T-cell (primary cell): ENCODE measurements at regions not wholly inside any gene's neighbourhood (a gene's known extent, or its start where the extent isn't known, plus 50 kb on each side); places are given as distances from the start of the nearest gene placed in this dataset.
"Not testable (repeated sequence)": the region's sequence is repeated elsewhere in the genome, so short reads cannot be mapped to it uniquely, and the experiment has no call there.

Experiments
- ATAC-seq, 4 experiments: fragments of 200-7000 bp in 3 of 4; fragments of 150-1000 bp in 1 of 4; cut with Tn5 transposase; replicated peaks in 1 of 4; 1 replicate in 3 of 4; 2 replicates in 1 of 4; pipeline ENCODE4 v1.10.0; 2021; ENCODE audit warnings: moderate library complexity in 3 of 4, mild to moderate bottlenecking in 2 of 4, moderate number of reproducible peaks in 1 of 4
- CTCF ChIA-PET, 2 donors: fragments of 300-600 bp; sonication (Branson Sonifier 250); formaldehyde crosslinking; loops; one replicate each; lab custom pipeline; 2022; ENCODE audit warnings: antibody characterized with exemption in 2 of 2; lab: Charles Lee
- POLR2A ChIA-PET, 2 donors: fragments of 300-600 bp; sonication (Branson Sonifier 250); formaldehyde crosslinking; loops; one replicate each; lab custom pipeline; 2022; ENCODE audit warnings: antibody characterized with exemption in 2 of 2; lab: Charles Lee
- DNase-seq, 35 experiments: peaks; one replicate each; pipeline versions ENCODE4 v3.0.0 to v3.0.0-alpha.2; 2013 to 2023
- H3K27ac ChIP-seq: one replicate; pipeline ENCODE4 v1.5.1; 2013; ENCODE audit warnings: low read length
- H3K27me3 ChIP-seq, 2 experiments: replicated peaks in 1 of 2; 1 replicate in 1 of 2; 2 replicates in 1 of 2; pipeline versions ENCODE4 v1.6.1 to v1.7.0; 2013; ENCODE audit warnings: low read length in 1 of 2, mixed read lengths in 1 of 2; ENCODE audit not compliant: control insufficient read depth in 2 of 2, insufficient read depth in 2 of 2; ENCODE audit errors: extremely low read depth in 1 of 2
- H3K36me3 ChIP-seq, 2 donors: 1 replicate in 1 of 2; 2 replicates in 1 of 2; pipeline versions ENCODE4 v1.6.1 to v1.7.0; 2013; ENCODE audit warnings: low read length in 1 of 2; ENCODE audit not compliant: control insufficient read depth in 2 of 2, insufficient read depth in 1 of 2; ENCODE audit errors: extremely low read depth in 1 of 2
- H3K4me1 ChIP-seq, 2 experiments: 1 replicate in 1 of 2; 2 replicates in 1 of 2; pipeline versions ENCODE4 v1.6.1 to v1.7.0; 2013; ENCODE audit warnings: low read length in 2 of 2, mixed read lengths in 1 of 2; ENCODE audit not compliant: insufficient read depth in 2 of 2, control insufficient read depth in 1 of 2; ENCODE audit errors: extremely low read depth in 1 of 2
- H3K4me3 ChIP-seq, 2 donors: 1 replicate in 1 of 2; 2 replicates in 1 of 2; pipeline versions ENCODE4 v1.5.1 to v1.7.0; 2013; ENCODE audit warnings: mild to moderate bottlenecking in 2 of 2, low read length in 1 of 2, moderate library complexity in 1 of 2; ENCODE audit not compliant: control insufficient read depth in 1 of 2; ENCODE audit errors: extremely low read depth in 1 of 2
- H3K9me3 ChIP-seq: 2 replicates; pipeline ENCODE4 v1.7.0; 2013
- H3K27ac Mint-ChIP-seq, 2 donors: one replicate each; pipeline ENCODE4 v1.8.0; 2020 to 2021; ENCODE audit warnings: mild to moderate bottlenecking in 2 of 2, mixed read lengths in 2 of 2
- H3K27me3 Mint-ChIP-seq, 2 donors: one replicate each; pipeline ENCODE4 v1.8.0; 2021 to 2022; ENCODE audit warnings: mixed read lengths in 2 of 2
- H3K36me3 Mint-ChIP-seq: one replicate; pipeline ENCODE4 v1.8.0; 2021; ENCODE audit warnings: mixed read lengths
- H3K4me1 Mint-ChIP-seq, 3 donors: one replicate each; pipeline ENCODE4 v1.8.0; 2020 to 2022; ENCODE audit warnings: mixed read lengths in 3 of 3, mild to moderate bottlenecking in 1 of 3
- H3K4me3 Mint-ChIP-seq, 3 donors: one replicate each; pipeline ENCODE4 v1.8.0; 2020 to 2022; ENCODE audit warnings: mild to moderate bottlenecking in 3 of 3, mixed read lengths in 3 of 3, moderate library complexity in 3 of 3
- H3K9me3 Mint-ChIP-seq, 3 donors: one replicate each; pipeline ENCODE4 v1.8.0; 2020 to 2022; ENCODE audit warnings: mixed read lengths in 3 of 3
- WGBS: methylation state at CpG from one replicate; pipeline ENCODE4 v1.1.5; 2013; ENCODE audit warnings: missing lambda C conversion rate; ENCODE audit not compliant: insufficient coverage; 5-methylcytosine and 5-hydroxymethylcytosine counted together

GRCh38 chr2:237210763-237211162 is 125.1 kb downstream of the COPS8 start:
- POLR2A ChIA-PET, result no interaction called here
- no peaks in the 10 kb centered on the region for H3K4me1 Mint-ChIP-seq

GRCh38 chr2:237212356-237213279 is 126.9 kb downstream of the COPS8 start:
- H3K9me3 ChIP-seq, H3K4me1 ChIP-seq, H3K27ac ChIP-seq, H3K9me3 Mint-ChIP-seq, CTCF ChIA-PET, H3K36me3 ChIP-seq, H3K36me3 Mint-ChIP-seq, H3K4me3 Mint-ChIP-seq, POLR2A ChIA-PET, H3K27me3 ChIP-seq, H3K4me3 ChIP-seq, H3K27ac Mint-ChIP-seq, DNase-seq, ATAC-seq, H3K4me1 Mint-ChIP-seq: not testable (repeated sequence)
- H3K27me3 Mint-ChIP-seq, result peaks cover 2 to 18% of the 10 kb centered on the region in 2 donors
- 89% methylated on average over 8 of the region's 9 CpGs for WGBS

More at GRCh38 chr2:237210763-237211162, 125.1 kb downstream of the COPS8 start:
- H3K27ac ChIP-seq, result no peak overlapping the region
- no peaks in the 10 kb centered on the region for H3K36me3 ChIP-seq
- H3K9me3 Mint-ChIP-seq, result no peaks in the 10 kb centered on the region
- H3K27me3 ChIP-seq, result peaks cover 0 to 12% of the 10 kb centered on the region in 2 experiments
- H3K4me1 ChIP-seq, result no peaks in the 10 kb centered on the region
- 52% methylated on average over 2 of the region's 6 CpGs for WGBS
- H3K4me3 ChIP-seq, result no peak overlapping the region
- no peak overlapping the region for H3K4me3 Mint-ChIP-seq
- CTCF ChIA-PET, result no interaction called here
- ATAC-seq, result no peak
- H3K27ac Mint-ChIP-seq, result no peak overlapping the region
- DNase-seq, result no peak
- H3K36me3 Mint-ChIP-seq, result no peaks in the 10 kb centered on the region
- no peaks in the 10 kb centered on the region for H3K9me3 ChIP-seq
- peaks cover 9 to 23% of the 10 kb centered on the region in 2 donors for H3K27me3 Mint-ChIP-seq

- no peaks in the 10 kb centered on the region for H3K9me3 ChIP-seq
- H3K27ac Mint-ChIP-seq, result no peak overlapping the region
- DNase-seq, result no peak
- H3K27me3 Mint-ChIP-seq, result peaks cover 2 to 10% of the 10 kb centered on the region in 2 donors
- no peaks in the 10 kb centered on the region for H3K9me3 Mint-ChIP-seq
- 93% methylated on average over 2 of the region's 10 CpGs for WGBS
- CTCF ChIA-PET, result no interaction called here
- no peak overlapping the region for H3K27ac ChIP-seq
- POLR2A ChIA-PET, result no interaction called here
- no peaks in the 10 kb centered on the region for H3K4me1 ChIP-seq
- peaks cover 0 to 15% of the 10 kb centered on the region in 2 experiments for H3K27me3 ChIP-seq
- ATAC-seq, result no peak
- no peaks in the 10 kb centered on the region for H3K36me3 Mint-ChIP-seq
- H3K4me3 Mint-ChIP-seq, result no peak overlapping the region
- H3K4me1 Mint-ChIP-seq, result no peaks in the 10 kb centered on the region
- no peaks in the 10 kb centered on the region for H3K36me3 ChIP-seq
- no peak overlapping the region for H3K4me3 ChIP-seq
These were observed 127.8 kb downstream of the COPS8 start for GRCh38 chr2:237213315-237214022.

- Mint-ChIP-seq H3K27ac (no peak overlapping the region), H3K9me3 (no peaks in the 10 kb centered on the region), H3K27me3 (peaks cover 2 to 10% of the 10 kb centered on the region in 2 donors), H3K36me3 (no peaks in the 10 kb centered on the region), H3K4me1 (no peaks in the 10 kb centered on the region), H3K4me3 (no peak overlapping the region)
- Histone ChIP-seq H3K4me1 (no peaks in the 10 kb centered on the region), H3K9me3 (no peaks in the 10 kb centered on the region), H3K27me3 (peaks cover 0 to 15% of the 10 kb centered on the region in 2 experiments), H3K36me3 (no peaks in the 10 kb centered on the region), H3K4me3 (no peak overlapping the region), H3K27ac (no peak overlapping the region)
- POLR2A ChIA-PET, result no interaction called here
- no peak for DNase-seq
- ATAC-seq, result no peak
- CTCF ChIA-PET, result no interaction called here
- WGBS, result 100% methylated on average over 1 of the region's 8 CpGs
These were observed 128.5 kb downstream of the COPS8 start for GRCh38 chr2:237214030-237214675.

- Histone ChIP-seq H3K4me3 (no peak overlapping the region), H3K4me1 (no peaks in the 10 kb centered on the region), H3K27ac (no peak overlapping the region), H3K9me3 (no peaks in the 10 kb centered on the region), H3K36me3 (no peaks in the 10 kb centered on the region), H3K27me3 (peaks cover 0 to 15% of the 10 kb centered on the region in 2 experiments)
- ATAC-seq (no peak), DNase-seq (no peak)
- no CpG with 5 or more reads among the region's 2 CpGs for WGBS
- Mint-ChIP-seq H3K36me3 (no peaks in the 10 kb centered on the region), H3K4me1 (no peaks in the 10 kb centered on the region), H3K27me3 (peaks cover 2 to 7% of the 10 kb centered on the region in 2 donors), H3K9me3 (no peaks in the 10 kb centered on the region), H3K4me3 (no peak overlapping the region), H3K27ac (no peak overlapping the region)
- ChIA-PET POLR2A (no interaction called here), CTCF (no interaction called here)
These were observed 129.3 kb downstream of the COPS8 start for GRCh38 chr2:237214963-237215362.

GRCh38 chr2:237217995-237218616 is 132.4 kb downstream of the COPS8 start:
- CTCF ChIA-PET, result no interaction called here
- H3K27me3 ChIP-seq, result peaks cover 0 to 14% of the 10 kb centered on the region in 2 experiments
- H3K27ac Mint-ChIP-seq, result no peak overlapping the region
- POLR2A ChIA-PET, result no interaction called here
- 81% methylated on average over 2 of the region's 7 CpGs for WGBS
- peaks cover 15 to 17% of the 10 kb centered on the region in 2 donors for H3K27me3 Mint-ChIP-seq
- H3K4me1 ChIP-seq, result no peaks in the 10 kb centered on the region
- no peak overlapping the region for H3K27ac ChIP-seq
- ATAC-seq (no peak), DNase-seq (no peak)
- no peaks in the 10 kb centered on the region for H3K9me3 ChIP-seq
- no peaks in the 10 kb centered on the region for H3K36me3 ChIP-seq
- H3K4me1 Mint-ChIP-seq, result no peaks in the 10 kb centered on the region
- no peak overlapping the region for H3K4me3 ChIP-seq
- no peaks in the 10 kb centered on the region for H3K9me3 Mint-ChIP-seq
- no peaks in the 10 kb centered on the region for H3K36me3 Mint-ChIP-seq
- H3K4me3 Mint-ChIP-seq, result no peak overlapping the region
